Activated CD8-positive, alpha-beta memory T cell treated with anti-CD3 and anti-CD28 coated beads for 1 hour (primary cell): ENCODE measurements at regions not wholly inside any gene's neighbourhood (a gene's known extent, or its start where the extent isn't known, plus 50 kb on each side); places are given as distances from the start of the nearest gene placed in this dataset.
"Not testable (repeated sequence)": the region's sequence is repeated elsewhere in the genome, so short reads cannot be mapped to it uniquely, and the experiment has no call there.

Experiments used
- DNase-seq, 2 donors: peaks; one replicate each; pipeline ENCODE4 v3.0.0-alpha.2; 2020; ENCODE audit warnings: low read depth in 1 of 2; ENCODE audit errors: extremely low read depth in 1 of 2

GRCh38 chr21:33121715-33122475 lies 52.0 kb downstream of the OLIG1 start:
- no peak for DNase-seq

GRCh38 chr21:33122507-33122906 lies 52.6 kb downstream of the OLIG1 start:
- DNase-seq: no peak

GRCh38 chr21:33123374-33124123 lies 53.6 kb downstream of the OLIG1 start:
- no peak for DNase-seq

GRCh38 chr21:33124889-33125288 lies 54.9 kb downstream of the OLIG1 start:
- no peak for DNase-seq

GRCh38 chr21:33125680-33126375 lies 55.9 kb downstream of the OLIG1 start:
- DNase-seq: no peak

GRCh38 chr21:33126569-33126968 lies 56.6 kb downstream of the OLIG1 start:
- no peak for DNase-seq

GRCh38 chr21:33127154-33127867 lies 57.4 kb downstream of the OLIG1 start:
- DNase-seq: peak in 1 of 2 donors; percentile 31

GRCh38 chr21:33127868-33128242 lies 57.9 kb downstream of the OLIG1 start:
- no peak for DNase-seq

GRCh38 chr21:33128538-33128937 lies 58.6 kb downstream of the OLIG1 start:
- no peak for DNase-seq

GRCh38 chr21:33132054-33132453 lies 62.1 kb downstream of the OLIG1 start:
- no peak for DNase-seq

- DNase-seq: no peak
Measured at GRCh38 chr21:33133892-33134291, 64.0 kb downstream of the OLIG1 start.

- no peak for DNase-seq
Measured at GRCh38 chr21:33135925-33136324, 66.0 kb downstream of the OLIG1 start.

- no peak for DNase-seq
Measured at GRCh38 chr21:33136847-33137502, 67.0 kb downstream of the OLIG1 start.

- no peak for DNase-seq
Measured at GRCh38 chr21:33139084-33139483, 69.1 kb downstream of the OLIG1 start.

GRCh38 chr21:33140288-33140687 lies 70.3 kb downstream of the OLIG1 start:
- DNase-seq: no peak

GRCh38 chr21:33146467-33146866 lies 76.5 kb downstream of the OLIG1 start:
- DNase-seq: no peak

- no peak for DNase-seq
Measured at GRCh38 chr21:33149181-33149580, 79.2 kb downstream of the OLIG1 start.

- DNase-seq: not testable (repeated sequence)
Measured at GRCh38 chr21:33150968-33151367, 78.8 kb upstream of the IFNAR2 start.

- no peak for DNase-seq
Measured at GRCh38 chr21:33151941-33152731, 77.6 kb upstream of the IFNAR2 start.

- no peak for DNase-seq
Measured at GRCh38 chr21:33152732-33153130, 77.0 kb upstream of the IFNAR2 start.
